Fibroblast of lung (primary cell): ENCODE measurements at regions not wholly inside any gene's neighbourhood (a gene's known extent, or its start where the extent isn't known, plus 50 kb on each side); places are given as distances from the start of the nearest gene placed in this dataset.

Experiments used
- DNase-seq, 2 donors: peaks; one replicate each; pipeline versions ENCODE4 v3.0.0 to v3.0.0-alpha.2; 2010; ENCODE audit warnings: low read depth in 2 of 2
- H2AFZ ChIP-seq: 2 replicates; pipeline ENCODE4 v1.5.1; 2012; ENCODE audit warnings: low read length, control low read depth, inconsistent platforms
- H3K27ac ChIP-seq: 2 replicates; pipeline ENCODE4 v1.5.1; 2011; ENCODE audit warnings: low read length, control low read depth; ENCODE audit not compliant: insufficient read depth
- H3K27me3 ChIP-seq: 2 replicates; pipeline ENCODE4 v1.5.1; 2011; ENCODE audit warnings: mild to moderate bottlenecking, low read length; ENCODE audit not compliant: control insufficient read depth, insufficient read depth
- H3K36me3 ChIP-seq: 2 replicates; pipeline ENCODE4 v1.5.1; 2011; ENCODE audit warnings: low read length; ENCODE audit not compliant: control insufficient read depth, insufficient read depth
- H3K4me1 ChIP-seq: 2 replicates; pipeline ENCODE4 v1.5.1; 2011; ENCODE audit warnings: low read length; ENCODE audit not compliant: control insufficient read depth, insufficient read depth; ENCODE audit errors: extremely low read depth
- H3K4me2 ChIP-seq: 2 replicates; pipeline ENCODE4 v1.5.1; 2011; ENCODE audit warnings: low read length, control low read depth; ENCODE audit not compliant: insufficient read depth; ENCODE audit errors: extremely low read depth
- H3K4me3 ChIP-seq, 4 experiments: fragments of 200-600 bp in 1 of 4; sonication (generic) in 1 of 4; replicated peaks in 1 of 4; 2 replicates each; pipeline ENCODE4 v1.5.1; 2011 to 2016; ENCODE audit warnings: low read length in 4 of 4, low read depth in 3 of 4, mild to moderate bottlenecking in 3 of 4, control low read depth in 2 of 4, inconsistent platforms in 1 of 4, mixed read lengths in 1 of 4; ENCODE audit not compliant: insufficient read depth in 1 of 4; ENCODE audit errors: control extremely low read depth in 1 of 4
- H3K79me2 ChIP-seq: 2 replicates; pipeline ENCODE4 v1.5.1; 2012; ENCODE audit warnings: mild to moderate bottlenecking, low read length, inconsistent platforms; ENCODE audit not compliant: control insufficient read depth, insufficient read depth
- H3K9ac ChIP-seq: 2 replicates; pipeline ENCODE4 v1.5.1; 2011; ENCODE audit warnings: mild to moderate bottlenecking, low read length, control low read depth; ENCODE audit not compliant: insufficient read depth
- H3K9me3 ChIP-seq: 2 replicates; pipeline ENCODE4 v1.5.1; 2012; ENCODE audit warnings: low read depth, low read length; ENCODE audit not compliant: control insufficient read depth, insufficient read depth
- H4K20me1 ChIP-seq: 2 replicates; pipeline ENCODE4 v1.5.1; 2011; ENCODE audit warnings: low read length; ENCODE audit not compliant: control insufficient read depth, insufficient read depth; ENCODE audit errors: extremely low read depth
- CTCF ChIP-seq, 2 donors: IDR thresholded peaks in 1 of 2; conservative IDR thresholded peaks in 1 of 2; 1 replicate in 1 of 2; 2 replicates in 1 of 2; pipeline ENCODE4 v1.5.1; 2011 to 2012; ENCODE audit warnings: low read length in 2 of 2, control low read depth in 1 of 2, inconsistent platforms in 1 of 2, low read depth in 1 of 2, mild to moderate bottlenecking in 1 of 2
- EZH2 ChIP-seq: IDR thresholded peaks from 2 replicates; pipeline ENCODE4 v1.5.1; 2012; ENCODE audit warnings: low read length, control low read depth, mild to moderate bottlenecking; ENCODE audit errors: missing control alignments

GRCh38 chrX:3780564-3780963, 67.1 kb upstream of the PRKX start:
- no peaks in the 10 kb centered on the region for H3K79me2 ChIP-seq
- no peak overlapping the region for H2AFZ ChIP-seq
- no peaks in the 10 kb centered on the region for H3K4me1 ChIP-seq
- DNase-seq: no peak
- H4K20me1 ChIP-seq: no peaks in the 10 kb centered on the region
- H3K36me3 ChIP-seq: no peaks in the 10 kb centered on the region
- no peaks in the 10 kb centered on the region for H3K9me3 ChIP-seq
- no peak overlapping the region for H3K4me2 ChIP-seq
- H3K4me3 ChIP-seq: no peak overlapping the region
- TF ChIP-seq EZH2 (no peak), CTCF (conservative IDR thresholded peaks at IDR 0.05 in 1 of 2, IDR thresholded peaks at IDR 0.05 in 1 of 2; ENCODE audit: low read depth in 1 of 2, low read length in 2 of 2) (no peak)
- H3K27me3 ChIP-seq: no peaks in the 10 kb centered on the region
- H3K9ac ChIP-seq: no peak overlapping the region
- no peak overlapping the region for H3K27ac ChIP-seq

GRCh38 chrX:3779546-3779945, 66.1 kb upstream of the PRKX start:
- no peaks in the 10 kb centered on the region for H3K27me3 ChIP-seq
- no peak overlapping the region for H3K9ac ChIP-seq
- no peaks in the 10 kb centered on the region for H3K36me3 ChIP-seq
- no peak overlapping the region for H3K27ac ChIP-seq
- no peaks in the 10 kb centered on the region for H3K79me2 ChIP-seq
- no peak for DNase-seq
- no peaks in the 10 kb centered on the region for H4K20me1 ChIP-seq
- no peaks in the 10 kb centered on the region for H3K9me3 ChIP-seq
- TF ChIP-seq EZH2 (no peak), CTCF (conservative IDR thresholded peaks at IDR 0.05 in 1 of 2, IDR thresholded peaks at IDR 0.05 in 1 of 2; ENCODE audit: low read depth in 1 of 2, low read length in 2 of 2) (no peak)
- no peak overlapping the region for H2AFZ ChIP-seq
- no peak overlapping the region for H3K4me2 ChIP-seq
- no peaks in the 10 kb centered on the region for H3K4me1 ChIP-seq
- no peak overlapping the region for H3K4me3 ChIP-seq

- DNase-seq: no peak
- no peak overlapping the region for H3K27ac ChIP-seq
Measured at GRCh38 chrX:3777416-3777815, 64.0 kb upstream of the PRKX start.

More at GRCh38 chrX:3777416-3777815, 64.0 kb upstream of the PRKX start:
- no peaks in the 10 kb centered on the region for H3K9me3 ChIP-seq
- no peaks in the 10 kb centered on the region for H3K36me3 ChIP-seq
- no peaks in the 10 kb centered on the region for H3K27me3 ChIP-seq
- no peak overlapping the region for H3K4me2 ChIP-seq
- no peak overlapping the region for H3K9ac ChIP-seq
- TF ChIP-seq EZH2 (no peak), CTCF (conservative IDR thresholded peaks at IDR 0.05 in 1 of 2, IDR thresholded peaks at IDR 0.05 in 1 of 2; ENCODE audit: low read depth in 1 of 2, low read length in 2 of 2) (no peak)
- H4K20me1 ChIP-seq: no peaks in the 10 kb centered on the region
- H3K4me1 ChIP-seq: no peaks in the 10 kb centered on the region
- no peak overlapping the region for H3K4me3 ChIP-seq
- H2AFZ ChIP-seq: no peak overlapping the region
- H3K79me2 ChIP-seq: no peaks in the 10 kb centered on the region
